WTC11 (cell line): ENCODE measurements at regions not wholly inside any gene's neighbourhood (a gene's known extent, or its start where the extent isn't known, plus 50 kb on each side); places are given as distances from the start of the nearest gene placed in this dataset.

Experiments used
- ATAC-seq: fragments of 200-7000 bp; cut with Tn5 transposase; 2 replicates; pipeline ENCODE4 v1.10.0; 2021; ENCODE audit warnings: mild to moderate bottlenecking, moderate library complexity
- CTCF ChIA-PET: fragments of 300-600 bp; sonication (Branson Sonifier 250); formaldehyde crosslinking; loops from one replicate; lab custom pipeline; 2021; ENCODE audit warnings: antibody characterized with exemption; lab: Charles Lee
- POLR2A ChIA-PET: fragments of 350-600 bp; sonication (Branson Sonifier 250); formaldehyde crosslinking; loops from one replicate; lab custom pipeline; 2021; ENCODE audit warnings: antibody characterized with exemption; lab: Charles Lee
- DNase-seq: peaks from one replicate; pipeline ENCODE4 v3.0.0; 2021; ENCODE audit warnings: low spot score
- H3K27ac Mint-ChIP-seq: 2 replicates; pipeline ENCODE4 v1.8.0; 2021; ENCODE audit warnings: mixed read lengths
- H3K27me3 Mint-ChIP-seq: 2 replicates; pipeline ENCODE4 v1.8.0; 2021; ENCODE audit warnings: low read depth, mild to moderate bottlenecking, moderate library complexity, mixed read lengths
- H3K36me3 Mint-ChIP-seq: 2 replicates; pipeline ENCODE4 v1.8.0; 2021; ENCODE audit warnings: mixed read lengths
- H3K4me1 Mint-ChIP-seq: 2 replicates; pipeline ENCODE4 v1.8.0; 2022; ENCODE audit warnings: mixed read lengths
- H3K4me3 Mint-ChIP-seq: 2 replicates; pipeline ENCODE4 v1.8.0; 2021; ENCODE audit warnings: mild to moderate bottlenecking, moderate library complexity, mixed read lengths
- H3K9me3 Mint-ChIP-seq: 2 replicates; pipeline ENCODE4 v1.8.0; 2021; ENCODE audit warnings: mixed read lengths
- AR ChIP-seq: fragments of 250-450 bp; sonication (Bioruptor Pico); IDR thresholded peaks from 2 replicates; pipeline ENCODE4 v1.9.0; 2021; ENCODE audit warnings: mild to moderate bottlenecking
- ATF3 ChIP-seq: sonication (generic); formaldehyde crosslinking; conservative IDR thresholded peaks from 2 replicates; pipeline ENCODE4 v1.8.1; 2022; ENCODE audit warnings: mild to moderate bottlenecking, missing genetic modification reagents
- CREM ChIP-seq: sonication (generic); formaldehyde crosslinking; IDR thresholded peaks from 2 replicates; pipeline ENCODE4 v1.8.1; 2022; ENCODE audit warnings: mild to moderate bottlenecking, missing genetic modification reagents, moderate library complexity
- E2F1 ChIP-seq: sonication (generic); formaldehyde crosslinking; IDR thresholded peaks from 2 replicates; pipeline ENCODE4 v1.8.0; 2022; ENCODE audit warnings: mild to moderate bottlenecking, missing genetic modification reagents
- ELF4 ChIP-seq: sonication (generic); formaldehyde crosslinking; IDR thresholded peaks from 2 replicates; pipeline ENCODE4 v1.8.1; 2022; ENCODE audit warnings: low read depth, mild to moderate bottlenecking, moderate library complexity, missing genetic modification reagents
- FOXJ3 ChIP-seq: sonication (generic); formaldehyde crosslinking; IDR thresholded peaks from 2 replicates; pipeline ENCODE4 v1.9.0; 2021; ENCODE audit warnings: missing genetic modification reagents, mild to moderate bottlenecking, borderline replicate concordance
- GRHL2 ChIP-seq: fragments of 250-450 bp; sonication (Bioruptor Pico); IDR thresholded peaks from 2 replicates; pipeline ENCODE4 v1.8.0; 2022; ENCODE audit warnings: mild to moderate bottlenecking, moderate library complexity; ENCODE audit not compliant: insufficient replicate concordance, severe bottlenecking
- KAT7 ChIP-seq: sonication (generic); formaldehyde crosslinking; IDR thresholded peaks from 2 replicates; pipeline ENCODE4 v1.8.1; 2023; ENCODE audit warnings: missing genetic modification reagents, mild to moderate bottlenecking, borderline replicate concordance
- MAX ChIP-seq: sonication (generic); formaldehyde crosslinking; IDR thresholded peaks from 2 replicates; pipeline ENCODE4 v1.8.0; 2022; ENCODE audit warnings: mild to moderate bottlenecking, missing genetic modification reagents
- NFATC4 ChIP-seq: fragments of 250-450 bp; sonication (Bioruptor Pico); IDR thresholded peaks from 2 replicates; pipeline ENCODE4 v1.9.0; 2021; ENCODE audit warnings: mild to moderate bottlenecking
- TCF7 ChIP-seq: sonication (generic); formaldehyde crosslinking; IDR thresholded peaks from 2 replicates; pipeline ENCODE4 v1.8.0; 2022; ENCODE audit warnings: mild to moderate bottlenecking, low read depth, missing genetic modification reagents, moderate library complexity
- TEAD1 ChIP-seq: sonication (generic); formaldehyde crosslinking; IDR thresholded peaks from 2 replicates; pipeline ENCODE4 v1.8.0; 2022; ENCODE audit warnings: mild to moderate bottlenecking, missing genetic modification reagents
- TP53 ChIP-seq: sonication (generic); formaldehyde crosslinking; IDR thresholded peaks from 2 replicates; pipeline ENCODE4 v1.8.1; 2023; ENCODE audit warnings: mild to moderate bottlenecking, missing genetic modification reagents
- USF1 ChIP-seq: sonication (generic); formaldehyde crosslinking; IDR thresholded peaks from 2 replicates; pipeline ENCODE4 v1.8.0; 2022; ENCODE audit warnings: mild to moderate bottlenecking, missing genetic modification reagents
- USF2 ChIP-seq: sonication (generic); formaldehyde crosslinking; IDR thresholded peaks from 2 replicates; pipeline ENCODE4 v1.8.1; 2023; ENCODE audit warnings: mild to moderate bottlenecking, missing genetic modification reagents, moderate library complexity
- ZBTB21 ChIP-seq: sonication (generic); formaldehyde crosslinking; IDR thresholded peaks from 2 replicates; pipeline ENCODE4 v1.8.1; 2023; ENCODE audit warnings: mild to moderate bottlenecking, missing genetic modification reagents, borderline replicate concordance
- ZBTB43 ChIP-seq: sonication (generic); formaldehyde crosslinking; IDR thresholded peaks from 2 replicates; pipeline ENCODE4 v1.8.1; 2023; ENCODE audit warnings: mild to moderate bottlenecking, missing genetic modification reagents
- ZNF219 ChIP-seq: sonication (generic); formaldehyde crosslinking; IDR thresholded peaks from 2 replicates; pipeline ENCODE4 v1.8.0; 2023; ENCODE audit warnings: missing genetic modification reagents, mild to moderate bottlenecking, borderline replicate concordance
- ZNF281 ChIP-seq: sonication (generic); formaldehyde crosslinking; IDR thresholded peaks from 2 replicates; pipeline ENCODE4 v1.8.0; 2023; ENCODE audit warnings: mild to moderate bottlenecking, missing genetic modification reagents
- ZNF512 ChIP-seq: sonication (generic); formaldehyde crosslinking; IDR thresholded peaks from 2 replicates; pipeline ENCODE4 v1.8.1; 2022; ENCODE audit warnings: missing genetic modification reagents, borderline replicate concordance
- ZSCAN18 ChIP-seq: fragments of 250-450 bp; sonication (Bioruptor Pico); IDR thresholded peaks from 2 replicates; pipeline ENCODE4 v2.1.2; 2022; ENCODE audit warnings: mild to moderate bottlenecking, moderate library complexity

GRCh38 chr20:57940868-57941522 lies 231.2 kb upstream of the PMEPA1 start:
- peaks cover 3% of the 10 kb centered on the region; the same call in 1 of the 2 replicates for H3K36me3 Mint-ChIP-seq
- ChIA-PET POLR2A (no interaction called here), CTCF (no interaction called here)
- H3K9me3 Mint-ChIP-seq: peaks cover 11% of the 10 kb centered on the region
- peaks cover 22% of the 10 kb centered on the region for H3K4me1 Mint-ChIP-seq
- H3K4me3 Mint-ChIP-seq: no peak overlapping the region
- no peaks in the 10 kb centered on the region for H3K27me3 Mint-ChIP-seq
- TF ChIP-seq ZBTB21: no peak
- TF ChIP-seq TEAD1 (CRISPR knock-in tag): no peak
- no peak for TF ChIP-seq GRHL2 (CRISPR knock-in tag)
- no peak for TF ChIP-seq USF1
- no peak for TF ChIP-seq ATF3 (CRISPR knock-in tag)
- TF ChIP-seq TP53 (CRISPR knock-in tag): no peak
- TF ChIP-seq FOXJ3 (CRISPR knock-in tag): no peak
- TF ChIP-seq E2F1: no peak
- no peak for TF ChIP-seq NFATC4 (CRISPR knock-in tag)
- no peak for TF ChIP-seq TCF7
- TF ChIP-seq ZSCAN18 (CRISPR knock-in tag): no peak
- H3K27ac Mint-ChIP-seq: no peak overlapping the region
- no peak for ATAC-seq
- DNase-seq: no peak

- ChIA-PET CTCF (no interaction called here), POLR2A (no interaction called here)
- Mint-ChIP-seq H3K4me1 (peaks cover 28% of the 10 kb centered on the region), H3K27ac (no peak overlapping the region; the same call in 1 of the 2 replicates), H3K27me3 (no peaks in the 10 kb centered on the region), H3K36me3 (peaks cover 3% of the 10 kb centered on the region; the same call in 1 of the 2 replicates), H3K9me3 (peaks cover 12% of the 10 kb centered on the region), H3K4me3 (no peak overlapping the region)
- no peak for ATAC-seq
- no peak for DNase-seq
- no peak for TF ChIP-seq ZBTB43 (CRISPR knock-in tag)
- no peak for TF ChIP-seq MAX (CRISPR knock-in tag)
- TF ChIP-seq ZNF512: no peak
- no peak for TF ChIP-seq KAT7
- no peak for TF ChIP-seq ZNF219 (CRISPR knock-in tag)
- no peak for TF ChIP-seq FOXJ3 (CRISPR knock-in tag)
- TF ChIP-seq AR (CRISPR knock-in tag): no peak
- TF ChIP-seq ZNF281 (CRISPR knock-in tag): no peak
- no peak for TF ChIP-seq USF2 (CRISPR knock-in tag)
- no peak for TF ChIP-seq CREM (CRISPR knock-in tag)
- TF ChIP-seq ELF4 (CRISPR knock-in tag): no peak
Observed at GRCh38 chr20:57940376-57940775, 230.6 kb upstream of the PMEPA1 start.
